Esophagus squamous epithelium (tissue), 5 donors: ENCODE measurements at regions not wholly inside any gene's neighbourhood (a gene's known extent, or its start where the extent isn't known, plus 50 kb on each side); places are given as distances from the start of the nearest gene placed in this dataset.

ENCODE experiments used
- DNase-seq: peaks from one replicate; lab custom pipeline; 2025; lab: John Stamatoyannopoulos, UW
- H3K27ac ChIP-seq, 4 donors: fragments of 200-600 bp; sonication (generic); one replicate each; pipeline ENCODE4 v1.5.1; 2016 to 2019; ENCODE audit warnings: mild to moderate bottlenecking in 1 of 4
- H3K27me3 ChIP-seq, 4 donors: fragments of 200-600 bp; sonication (generic); 1 replicate in 3 of 4; 2 replicates in 1 of 4; pipeline versions ENCODE4 v1.5.1 to v1.6.0; 2017 to 2021; ENCODE audit warnings: antibody characterized with exemption in 1 of 4
- H3K36me3 ChIP-seq, 3 donors: fragments of 200-600 bp; sonication (generic); one replicate each; pipeline ENCODE4 v1.5.1; 2016 to 2019
- H3K4me1 ChIP-seq, 3 donors: fragments of 200-600 bp; sonication (generic); one replicate each; pipeline ENCODE4 v1.5.1; 2017 to 2019
- H3K4me3 ChIP-seq, 4 donors: fragments of 200-600 bp; sonication (generic); 1 replicate in 3 of 4; 2 replicates in 1 of 4; pipeline ENCODE4 v1.5.1; 2016 to 2019; ENCODE audit warnings: mild to moderate bottlenecking in 2 of 4, moderate library complexity in 1 of 4
- H3K9me3 ChIP-seq, 3 donors: fragments of 200-600 bp; sonication (generic); one replicate each; pipeline ENCODE4 v1.5.1; 2016 to 2019
- CTCF ChIP-seq, 6 experiments: fragments of 450-650 bp in 4 of 6; fragments of 200-600 bp in 2 of 6; sonication (generic) in 2 of 6; IDR thresholded peaks; one replicate each; pipeline ENCODE4 v1.5.1; 2016 to 2019; ENCODE audit warnings: antibody characterized with exemption in 6 of 6, mild to moderate bottlenecking in 4 of 6, moderate library complexity in 4 of 6
- POLR2A ChIP-seq, 4 donors: fragments of 450-650 bp; IDR thresholded peaks; one replicate each; pipeline ENCODE4 v1.6.1; 2017; ENCODE audit warnings: antibody characterized with exemption in 4 of 4, mild to moderate bottlenecking in 4 of 4, moderate library complexity in 3 of 4
- WGBS, 2 donors: methylation state at CpG; one replicate each; pipeline ENCODE4 v1.1.5; 2018; 5-methylcytosine and 5-hydroxymethylcytosine counted together
- intact Hi-C: fragments of 100-400 bp; cut with DNase I; formaldehyde crosslinking; loops from one replicate; pipeline ENCODE4 v1.15.0; 2022
- donor health status: DM: yes; HTN: yes; CAD: no.

- no peaks in the 10 kb centered on the region for H3K27me3 ChIP-seq
- 74 to 81% methylated on average over 2 to 6 of the region's 6 CpGs for WGBS, 2 donors
- TF ChIP-seq CTCF (IDR thresholded peaks at IDR 0.05) (no peak), POLR2A (IDR thresholded peaks at IDR 0.05) (no peak)
- H3K27ac ChIP-seq, result no peak overlapping the region
- intact Hi-C loops, result no loop called here
- no peaks in the 10 kb centered on the region for H3K9me3 ChIP-seq
- H3K4me3 ChIP-seq, result no peak overlapping the region
- DNase-seq, result no peak
- no peaks in the 10 kb centered on the region for H3K36me3 ChIP-seq
- no peaks in the 10 kb centered on the region for H3K4me1 ChIP-seq
These were observed 526.7 kb upstream of the WWC1 start for GRCh38 chr5:167764641-167765289.

DNA sequence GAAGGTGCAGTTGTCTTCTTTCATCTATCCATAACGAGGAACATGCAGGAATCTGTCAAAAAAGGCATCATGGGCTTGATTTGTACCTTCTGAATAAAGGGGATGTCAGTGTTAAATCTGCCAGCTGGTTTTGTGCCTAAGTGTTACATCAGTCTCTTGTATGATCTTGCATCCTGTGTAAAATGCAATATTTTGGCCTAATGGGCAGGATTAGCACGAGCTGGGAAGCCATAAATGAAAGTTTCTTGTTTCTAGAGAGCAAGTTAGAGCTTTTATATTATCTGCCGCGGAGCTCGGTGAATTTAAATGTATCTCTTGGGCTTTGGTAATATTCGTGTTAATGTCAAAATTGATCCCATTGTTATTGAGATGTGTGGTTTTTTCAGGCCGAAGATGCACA, 526.1 kb upstream of the WWC1 start:
- TF ChIP-seq CTCF (IDR thresholded peaks at IDR 0.05) (no peak), POLR2A (IDR thresholded peaks at IDR 0.05) (no peak)
- intact Hi-C loops, result no loop called here
- no peaks in the 10 kb centered on the region for H3K27me3 ChIP-seq
- no peak overlapping the region for H3K4me3 ChIP-seq
- DNase-seq, result no peak
- no peaks in the 10 kb centered on the region for H3K9me3 ChIP-seq
- no peaks in the 10 kb centered on the region for H3K4me1 ChIP-seq
- H3K36me3 ChIP-seq, result no peaks in the 10 kb centered on the region
- no peak overlapping the region for H3K27ac ChIP-seq
- 61 to 70% methylated on average over 7 of the region's 7 CpGs for WGBS, 2 donors

DNA sequence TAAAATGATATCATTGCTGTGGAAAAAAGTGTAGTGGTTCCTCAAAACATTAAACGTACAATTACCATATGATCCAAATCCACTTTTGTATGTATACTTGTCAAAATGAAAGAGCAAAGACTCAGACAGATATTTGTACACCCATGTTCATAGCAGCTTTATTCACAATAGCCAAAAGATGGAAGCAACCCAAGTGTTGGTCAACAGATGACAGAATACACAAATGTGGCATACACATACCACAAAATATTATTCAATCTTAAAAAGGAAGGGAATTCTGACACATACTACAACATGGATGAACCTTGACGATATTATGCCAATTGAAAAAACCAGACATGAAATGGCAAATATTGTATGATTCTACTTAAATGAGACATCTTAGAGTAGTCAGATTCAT, 524.5 kb upstream of the WWC1 start:
- DNase-seq, result no peak
- no peaks in the 10 kb centered on the region for H3K36me3 ChIP-seq
- intact Hi-C loops, result no loop called here

DNA sequence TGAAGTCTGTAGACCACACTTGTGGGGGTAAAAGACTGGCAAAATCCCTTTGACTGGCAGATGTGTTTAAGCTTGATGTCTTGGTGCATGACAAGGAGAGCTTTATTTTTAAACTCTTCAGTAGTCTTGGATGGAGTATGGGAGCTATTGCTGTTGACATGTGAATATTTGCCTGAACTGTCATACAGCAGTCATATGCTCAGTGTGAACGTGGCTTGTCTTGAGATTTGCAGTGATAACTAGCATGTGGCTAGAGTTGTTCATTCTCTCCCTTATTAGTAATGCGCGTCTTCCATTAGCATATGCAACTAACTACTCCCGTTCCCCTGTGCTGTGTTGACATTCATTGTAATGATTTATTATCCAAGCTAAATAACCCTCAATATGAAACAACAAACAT, 523.6 kb upstream of the WWC1 start:
- TF ChIP-seq CTCF (IDR thresholded peaks at IDR 0.05), result no peak
- Histone ChIP-seq H3K27me3 (no peaks in the 10 kb centered on the region), H3K27ac (no peak overlapping the region), H3K4me3 (no peak overlapping the region), H3K36me3 (no peaks in the 10 kb centered on the region), H3K4me1 (no peaks in the 10 kb centered on the region), H3K9me3 (no peaks in the 10 kb centered on the region)
- WGBS, 2 donors, result 71 to 81% methylated on average over 4 of the region's 4 CpGs
- intact Hi-C loops, result no loop called here
- DNase-seq, result no peak

More for the DNA sequence above, 524.5 kb upstream of the WWC1 start:
- no peaks in the 10 kb centered on the region for H3K9me3 ChIP-seq
- no peak overlapping the region for H3K27ac ChIP-seq
- H3K27me3 ChIP-seq, result no peaks in the 10 kb centered on the region
- H3K4me3 ChIP-seq, result no peak overlapping the region
- no peak for TF ChIP-seq POLR2A (IDR thresholded peaks at IDR 0.05)
- H3K4me1 ChIP-seq, result no peaks in the 10 kb centered on the region
- WGBS, 2 donors, result 43 to 47% methylated on average over 2 of the region's 2 CpGs

GRCh38 chr5:167769846-167770413, 521.5 kb upstream of the WWC1 start:
- WGBS, 2 donors, result 69 to 74% methylated on average over 2 of the region's 2 CpGs
- intact Hi-C loops, result no loop called here
- H3K9me3 ChIP-seq, result no peaks in the 10 kb centered on the region
- H3K4me1 ChIP-seq, result no peaks in the 10 kb centered on the region
- no peak overlapping the region for H3K4me3 ChIP-seq
- no peak for DNase-seq
- H3K27ac ChIP-seq, result no peak overlapping the region
- H3K27me3 ChIP-seq, result no peaks in the 10 kb centered on the region
- no peaks in the 10 kb centered on the region for H3K36me3 ChIP-seq
- no peak for TF ChIP-seq POLR2A (IDR thresholded peaks at IDR 0.05)
- no peak for TF ChIP-seq CTCF (IDR thresholded peaks at IDR 0.05)
